Natural killer cell (primary cell): ENCODE measurements at regions not wholly inside any gene's neighbourhood (a gene's known extent, or its start where the extent isn't known, plus 50 kb on each side); places are given as distances from the start of the nearest gene placed in this dataset.
A peak's percentile ranks its signal among the peaks of the same experiment; 100 is the strongest.

Experiments used
- ATAC-seq, 3 donors: fragments of 150-1000 bp in 2 of 3; fragments of 200-7000 bp in 1 of 3; cut with Tn5 transposase; 1 replicate in 1 of 3; 2 replicates in 2 of 3; pipeline ENCODE4 v1.10.0; 2021; ENCODE audit warnings: mild to moderate bottlenecking in 2 of 3, moderate library complexity in 2 of 3
- DNase-seq, 2 donors: peaks; one replicate each; pipeline versions ENCODE4 v3.0.0 to v3.0.0-alpha.2; 2013 to 2021; ENCODE audit warnings: mixed read lengths in 1 of 2
- H3K27ac ChIP-seq: one replicate; pipeline ENCODE4 v1.5.1; 2013; ENCODE audit warnings: mild to moderate bottlenecking, low read length
- H3K27me3 ChIP-seq: one replicate; pipeline ENCODE4 v1.6.1; 2013; ENCODE audit warnings: low read length; ENCODE audit not compliant: control insufficient read depth, insufficient read depth
- H3K36me3 ChIP-seq: one replicate; pipeline ENCODE4 v1.6.1; 2013; ENCODE audit warnings: low read length; ENCODE audit not compliant: control insufficient read depth, insufficient read depth
- H3K4me1 ChIP-seq: one replicate; pipeline ENCODE4 v1.6.1; 2013; ENCODE audit warnings: low read length; ENCODE audit not compliant: control insufficient read depth, insufficient read depth
- H3K4me3 ChIP-seq: one replicate; pipeline ENCODE4 v1.5.1; 2013; ENCODE audit warnings: low read length
- H3K9me3 ChIP-seq: one replicate; pipeline ENCODE4 v1.6.1; 2013; ENCODE audit warnings: low read length; ENCODE audit not compliant: control insufficient read depth, insufficient read depth
- H3K27ac Mint-ChIP-seq, 2 donors: one replicate each; pipeline ENCODE4 v1.8.0; 2022; ENCODE audit warnings: mild to moderate bottlenecking in 2 of 2, mixed read lengths in 2 of 2, moderate library complexity in 1 of 2
- H3K27me3 Mint-ChIP-seq, 2 donors: one replicate each; pipeline ENCODE4 v1.8.0; 2022; ENCODE audit warnings: low read depth in 2 of 2, mixed read lengths in 2 of 2
- H3K36me3 Mint-ChIP-seq: one replicate; pipeline ENCODE4 v1.8.0; 2022; ENCODE audit warnings: mixed read lengths
- H3K4me1 Mint-ChIP-seq, 2 donors: one replicate each; pipeline ENCODE4 v1.8.0; 2022; ENCODE audit warnings: mixed read lengths in 2 of 2
- H3K4me3 Mint-ChIP-seq: one replicate; pipeline ENCODE4 v1.8.0; 2022; ENCODE audit warnings: mild to moderate bottlenecking, moderate library complexity, mixed read lengths
- H3K9me3 Mint-ChIP-seq, 2 donors: one replicate each; pipeline ENCODE4 v1.8.0; 2022; ENCODE audit warnings: mixed read lengths in 2 of 2
- WGBS: methylation state at CpG from one replicate; pipeline ENCODE4 v1.1.7; 2013; ENCODE audit warnings: missing lambda C conversion rate; ENCODE audit not compliant: insufficient coverage; 5-methylcytosine and 5-hydroxymethylcytosine counted together
- intact Hi-C: fragments of 100-400 bp; cut with micrococcal nuclease; formaldehyde crosslinking; loops from one replicate; pipeline ENCODE4 v1.14.2; 2022
- TF ChIP-seq, protein P1 (sequence below): fragments of 200-600 bp; IDR thresholded peaks from one replicate; pipeline ENCODE4 v1.8.0; 2022; ENCODE audit warnings: antibody characterized with exemption

DNA sequence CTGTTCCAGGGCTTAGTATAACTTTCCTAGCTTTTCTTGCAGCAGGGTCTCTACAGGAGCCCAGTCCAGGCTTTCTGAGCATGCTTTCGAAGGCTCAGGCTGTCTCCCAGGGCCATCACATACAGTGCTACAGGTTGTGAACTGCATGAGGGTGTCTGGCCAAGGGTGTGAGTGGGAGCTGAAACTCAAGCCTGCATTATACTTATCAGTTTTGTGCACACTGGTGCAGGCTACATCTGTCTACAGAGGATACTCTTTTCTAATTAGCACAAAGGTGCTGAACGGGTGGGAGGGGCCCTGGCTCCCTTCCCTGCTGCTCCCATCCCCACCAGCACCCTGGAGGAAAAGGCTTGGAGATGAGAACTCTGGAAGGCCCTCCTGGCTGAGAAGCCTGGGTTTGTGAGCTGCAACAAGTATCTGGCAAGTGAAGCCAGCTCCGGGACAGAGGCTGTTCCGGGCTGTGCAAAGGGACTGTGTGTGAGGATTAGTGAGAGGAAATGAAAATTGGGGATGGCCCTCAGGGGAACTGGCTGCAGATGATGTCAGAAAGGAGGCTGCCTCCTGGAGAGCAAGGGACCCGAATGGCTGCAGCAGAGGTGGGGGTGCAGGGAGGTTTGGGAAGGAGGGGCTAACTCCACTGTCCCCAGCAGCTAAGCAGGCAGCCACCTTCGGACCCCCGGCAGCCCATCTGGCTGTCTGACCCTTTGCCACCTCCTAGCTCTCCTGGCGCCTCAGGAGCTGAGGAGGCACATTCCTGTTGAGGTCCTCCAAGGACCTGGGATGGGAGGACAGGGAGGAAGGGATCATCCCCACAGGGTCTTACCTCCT, 68.5 kb downstream of the EFNB1 start:
- ATAC-seq = no peak
- no peak overlapping the region for H3K27ac Mint-ChIP-seq
- H3K4me3 ChIP-seq = no peak overlapping the region
- no peaks in the 10 kb centered on the region for H3K9me3 Mint-ChIP-seq
- no peaks in the 10 kb centered on the region for H3K27me3 ChIP-seq
- no peaks in the 10 kb centered on the region for H3K36me3 Mint-ChIP-seq
- TF ChIP-seq, protein P1, sequence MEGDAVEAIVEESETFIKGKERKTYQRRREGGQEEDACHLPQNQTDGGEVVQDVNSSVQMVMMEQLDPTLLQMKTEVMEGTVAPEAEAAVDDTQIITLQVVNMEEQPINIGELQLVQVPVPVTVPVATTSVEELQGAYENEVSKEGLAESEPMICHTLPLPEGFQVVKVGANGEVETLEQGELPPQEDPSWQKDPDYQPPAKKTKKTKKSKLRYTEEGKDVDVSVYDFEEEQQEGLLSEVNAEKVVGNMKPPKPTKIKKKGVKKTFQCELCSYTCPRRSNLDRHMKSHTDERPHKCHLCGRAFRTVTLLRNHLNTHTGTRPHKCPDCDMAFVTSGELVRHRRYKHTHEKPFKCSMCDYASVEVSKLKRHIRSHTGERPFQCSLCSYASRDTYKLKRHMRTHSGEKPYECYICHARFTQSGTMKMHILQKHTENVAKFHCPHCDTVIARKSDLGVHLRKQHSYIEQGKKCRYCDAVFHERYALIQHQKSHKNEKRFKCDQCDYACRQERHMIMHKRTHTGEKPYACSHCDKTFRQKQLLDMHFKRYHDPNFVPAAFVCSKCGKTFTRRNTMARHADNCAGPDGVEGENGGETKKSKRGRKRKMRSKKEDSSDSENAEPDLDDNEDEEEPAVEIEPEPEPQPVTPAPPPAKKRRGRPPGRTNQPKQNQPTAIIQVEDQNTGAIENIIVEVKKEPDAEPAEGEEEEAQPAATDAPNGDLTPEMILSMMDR = no peak
- no peak for DNase-seq
- intact Hi-C loops = no loop called here
- no peak overlapping the region for H3K27ac ChIP-seq
- peaks cover 6% of the 10 kb centered on the region for H3K4me1 ChIP-seq
- no peaks in the 10 kb centered on the region for H3K36me3 ChIP-seq
- no peaks in the 10 kb centered on the region for H3K27me3 Mint-ChIP-seq
- H3K4me3 Mint-ChIP-seq = no peak overlapping the region
- H3K9me3 ChIP-seq = no peaks in the 10 kb centered on the region
- WGBS = 90% methylated on average over 6 of the region's 8 CpGs
- peaks cover 0 to 12% of the 10 kb centered on the region in 2 donors for H3K4me1 Mint-ChIP-seq

DNA sequence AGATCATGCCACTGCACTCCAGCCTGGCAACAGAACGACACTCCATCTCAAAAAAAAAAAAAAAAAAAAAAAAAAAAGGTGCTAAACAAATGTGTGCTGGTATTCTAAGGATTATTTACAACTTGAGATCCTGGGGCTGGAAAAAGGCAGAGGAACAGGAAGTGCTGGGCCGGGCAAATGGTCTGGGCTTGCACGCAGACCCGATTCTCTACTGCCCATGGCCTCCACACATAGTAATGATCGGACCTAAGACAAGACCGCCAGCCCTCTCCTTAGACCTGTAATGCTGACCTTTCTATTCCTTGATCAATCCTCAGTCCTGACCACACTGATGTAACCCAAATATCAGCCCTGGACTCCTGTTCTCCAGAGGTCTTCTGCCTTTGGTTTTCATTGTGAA, 67.8 kb downstream of the EFNB1 start:
- Mint-ChIP-seq H3K27ac (no peak overlapping the region), H3K4me1 (peaks cover 0 to 12% of the 10 kb centered on the region in 2 donors), H3K36me3 (no peaks in the 10 kb centered on the region), H3K4me3 (peak overlapping the region; percentile 42), H3K9me3 (no peaks in the 10 kb centered on the region), H3K27me3 (no peaks in the 10 kb centered on the region)
- TF ChIP-seq, protein P1 = no peak
- no peak overlapping the region for H3K4me3 ChIP-seq
- no peaks in the 10 kb centered on the region for H3K27me3 ChIP-seq
- DNase-seq (no peak), ATAC-seq (no peak)
- no peaks in the 10 kb centered on the region for H3K9me3 ChIP-seq
- intact Hi-C loops = no loop called here
- peaks cover 6% of the 10 kb centered on the region for H3K4me1 ChIP-seq
- 87% methylated on average over 5 of the region's 6 CpGs for WGBS
- no peaks in the 10 kb centered on the region for H3K36me3 ChIP-seq
- H3K27ac ChIP-seq = no peak overlapping the region

DNA sequence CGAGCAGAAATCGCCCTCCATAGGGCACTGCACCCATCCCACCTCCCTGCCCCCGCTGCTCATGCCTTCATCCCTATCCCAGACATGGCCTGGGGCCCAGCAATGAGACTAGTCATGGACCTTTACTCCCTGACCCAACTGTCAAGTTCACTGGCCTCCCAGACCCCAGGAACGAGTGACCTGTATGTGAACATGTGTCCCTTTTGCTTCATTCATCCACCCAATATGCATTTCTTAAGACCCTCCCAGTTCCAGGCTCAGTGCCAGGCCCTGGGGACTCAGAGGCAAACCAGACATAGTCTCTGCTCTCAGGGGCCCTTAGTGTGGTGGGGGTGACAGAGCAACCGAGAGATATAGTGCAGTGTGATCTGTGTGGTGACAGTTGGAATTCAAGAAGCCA, 67.0 kb downstream of the EFNB1 start:
- Mint-ChIP-seq H3K27me3 (no peaks in the 10 kb centered on the region), H3K4me1 (peaks cover 0 to 12% of the 10 kb centered on the region in 2 donors), H3K4me3 (no peak overlapping the region), H3K9me3 (no peaks in the 10 kb centered on the region), H3K27ac (no peak overlapping the region), H3K36me3 (no peaks in the 10 kb centered on the region)
- H3K27ac ChIP-seq = no peak overlapping the region
- peaks cover 6% of the 10 kb centered on the region for H3K4me1 ChIP-seq
- no peaks in the 10 kb centered on the region for H3K27me3 ChIP-seq
- intact Hi-C loops = no loop called here
- DNase-seq (no peak), ATAC-seq (no peak)
- H3K36me3 ChIP-seq = no peaks in the 10 kb centered on the region
- WGBS = 77% methylated on average over 2 of the region's 5 CpGs
- H3K4me3 ChIP-seq = no peak overlapping the region
- TF ChIP-seq, protein P1 = no peak
- H3K9me3 ChIP-seq = no peaks in the 10 kb centered on the region

DNA sequence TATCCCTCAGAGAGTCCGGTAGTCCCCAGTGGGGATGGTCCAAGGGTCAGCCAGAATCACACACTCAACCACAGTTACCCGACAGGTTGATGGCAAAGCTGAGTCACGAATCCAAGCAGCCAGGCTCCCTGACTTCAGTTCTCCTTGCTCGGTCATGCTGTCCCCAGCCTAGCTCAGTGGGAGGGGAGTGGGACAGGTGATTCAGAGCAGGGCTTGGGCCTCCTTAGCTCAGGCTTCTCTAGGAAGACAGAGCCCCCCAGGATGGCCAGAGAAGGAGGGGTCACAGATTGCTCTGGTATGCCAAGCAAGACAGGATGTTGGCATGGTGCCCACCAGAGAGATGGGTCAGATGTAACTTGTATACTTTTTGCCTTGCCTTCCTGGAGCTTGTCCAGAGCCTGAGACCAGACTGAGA, 66.5 kb downstream of the EFNB1 start:
- no peaks in the 10 kb centered on the region for H3K36me3 Mint-ChIP-seq
- H3K9me3 Mint-ChIP-seq = no peaks in the 10 kb centered on the region
- DNase-seq (peak in 1 of 2 donors; percentile 2), ATAC-seq (peak in 1 of 3 donors; percentile 29)
- no peaks in the 10 kb centered on the region for H3K9me3 ChIP-seq
- H3K27ac Mint-ChIP-seq = peak overlapping the region in 1 of 2 donors; percentile 79
- peak overlapping the region; percentile 10 for H3K4me3 ChIP-seq
- no peaks in the 10 kb centered on the region for H3K27me3 Mint-ChIP-seq
- H3K27me3 ChIP-seq = no peaks in the 10 kb centered on the region
- 42% methylated on average over 3 of the region's 4 CpGs for WGBS
- H3K4me1 ChIP-seq = peaks cover 6% of the 10 kb centered on the region
- TF ChIP-seq, protein P1 = no peak
- no peak overlapping the region for H3K27ac ChIP-seq
- intact Hi-C loops = no loop called here
- no peaks in the 10 kb centered on the region for H3K36me3 ChIP-seq
- peaks cover 0 to 12% of the 10 kb centered on the region in 2 donors for H3K4me1 Mint-ChIP-seq
- peak overlapping the region; percentile 35 for H3K4me3 Mint-ChIP-seq
